ENCODE measurements at regions not wholly inside any gene's neighbourhood (a gene's known extent, or its start where the extent isn't known, plus 50 kb on each side); places are given as distances from the start of the nearest gene placed in this dataset.

- TF ChIP-seq CHD2 (IDR thresholded peaks at IDR 0.05; ENCODE audit: low read length, partially characterized antibody) (no peak), RAD21 (IDR thresholded peaks at IDR 0.05; ENCODE audit: low read length) (0 out of 2 replicates have a peak, but pooled peaks have one; percentile 2), MXI1 (IDR thresholded peaks at IDR 0.05; ENCODE audit: low read depth, low read length) (0 out of 2 replicates have a peak, but pooled peaks have one; percentile 5), SIN3A (IDR thresholded peaks at IDR 0.05; ENCODE audit: borderline replicate concordance, low read depth, low read length) (no peak), EZH2phosphoT487 (IDR thresholded peaks at IDR 0.05; ENCODE audit: borderline replicate concordance, low read depth) (no peak), FOXM1 (IDR thresholded peaks at IDR 0.05; ENCODE audit: low read depth) (no peak)
- Histone ChIP-seq H3K4me3 (ENCODE audit: low read depth in 2 of 2, low read length in 1 of 2) (no peak overlapping the region), H3K79me2 (ENCODE audit: insufficient read depth) (no peaks in the 10 kb centered on the region), H3K9ac (no peak overlapping the region), H4K20me1 (ENCODE audit: insufficient read depth) (no peaks in the 10 kb centered on the region), H3K27me3 (ENCODE audit: insufficient read depth) (no peaks in the 10 kb centered on the region), H3K9me2 (no peaks in the 10 kb centered on the region), H2AFZ (ENCODE audit: low read depth) (peak overlapping the region; percentile 95), H3K4me1 (ENCODE audit: control insufficient read depth in 1 of 2, insufficient read depth in 2 of 2, low read depth in 1 of 2, low read length in 1 of 2) (peaks cover 1 to 13% of the 10 kb centered on the region in 2 experiments; a peak in 2 of 4 replicates), H3F3A (replicated peaks; ENCODE audit: insufficient read depth) (no peaks in the 10 kb centered on the region), H3K9me3 (no peaks in the 10 kb centered on the region), H3K36me3 (replicated peaks in 1 of 2; ENCODE audit: control insufficient read depth in 1 of 2, insufficient read depth in 2 of 2, low read length in 1 of 2) (no peaks in the 10 kb centered on the region), H3K4me2 (peak overlapping the region; percentile 62; the same call in 1 of the 2 replicates), H3K27ac (ENCODE audit: low read depth in 2 of 2, low read length in 1 of 2) (peak overlapping the region in 1 of 2 experiments; percentile 89; a peak in 2 of 4 replicates)
- 75% methylated on average over 21 of the region's 24 CpGs for WGBS (ENCODE audit: low lambda C conversion rate)
- CTCF ChIA-PET, result interaction anchor here (0.9 kb wide), 1 partner anchor 350 kb away, joined by 3 read pairs; no protein-coding TSS in a partner anchor
- DNase-seq, result no peak
- POLR2A ChIA-PET, result interaction anchor here (0.7 to 1.6 kb wide), 2 partner anchors 102 to 1405 kb away, joined by 4 to 6 read pairs; partner anchors contain the start of gene ZNF438
Measured at GRCh38 chr10:31134311-31134952, 102.8 kb upstream of the ZNF438 start.

- Histone ChIP-seq H3K27ac (ENCODE audit: low read depth in 2 of 2, low read length in 1 of 2) (no peak overlapping the region), H3K27me3 (ENCODE audit: insufficient read depth) (no peaks in the 10 kb centered on the region), H3K4me2 (no peak overlapping the region)
- no peak for TF ChIP-seq RAD21 (IDR thresholded peaks at IDR 0.05; ENCODE audit: low read length)
- no peak for TF ChIP-seq IRF3 (IDR thresholded peaks at IDR 0.05; ENCODE audit: low read depth, low read length)
- no peak for TF ChIP-seq SIN3A (IDR thresholded peaks at IDR 0.05; ENCODE audit: borderline replicate concordance, low read depth, low read length)
- no peak for TF ChIP-seq REST (IDR thresholded peaks at IDR 0.05; ENCODE audit: low read depth, low read length)
- no peak for TF ChIP-seq CTCF (IDR thresholded peaks at IDR 0.05)
- TF ChIP-seq SMC3 (IDR thresholded peaks at IDR 0.05; ENCODE audit: low read depth, low read length), result no peak
- no peak for TF ChIP-seq YY1 (IDR thresholded peaks at IDR 0.05; ENCODE audit: low read depth)
- no peak for TF ChIP-seq USF1 (IDR thresholded peaks at IDR 0.05; ENCODE audit: borderline replicate concordance, low read depth)
- no peak for TF ChIP-seq POLR2AphosphoS5 (IDR thresholded peaks at IDR 0.05; ENCODE audit: low read depth, low read length)
- TF ChIP-seq NFIC (IDR thresholded peaks at IDR 0.05; ENCODE audit: borderline replicate concordance), result no peak
- TF ChIP-seq RCOR1 (IDR thresholded peaks at IDR 0.05; ENCODE audit: low read length), result no peak
- no peak for TF ChIP-seq CHD2 (IDR thresholded peaks at IDR 0.05; ENCODE audit: low read length, partially characterized antibody)
- TF ChIP-seq PBX3 (IDR thresholded peaks at IDR 0.05), result no peak
- no peak for TF ChIP-seq FOXJ3 (CRISPR knock-in tag; IDR thresholded peaks at IDR 0.05)
- no peak for TF ChIP-seq JUND (IDR thresholded peaks at IDR 0.05)
Measured at GRCh38 chr10:31135171-31135570, 103.5 kb upstream of the ZNF438 start.

More at GRCh38 chr10:31135171-31135570, 103.5 kb upstream of the ZNF438 start:
- Histone ChIP-seq H2AFZ (ENCODE audit: low read depth) (no peak overlapping the region; the same call in 1 of the 2 replicates), H3K9me3 (no peaks in the 10 kb centered on the region), H3K36me3 (replicated peaks in 1 of 2; ENCODE audit: control insufficient read depth in 1 of 2, insufficient read depth in 2 of 2, low read length in 1 of 2) (no peaks in the 10 kb centered on the region), H3K79me2 (ENCODE audit: insufficient read depth) (no peaks in the 10 kb centered on the region), H3K4me3 (ENCODE audit: low read depth in 2 of 2, low read length in 1 of 2) (no peak overlapping the region), H3K9ac (no peak overlapping the region), H3F3A (replicated peaks; ENCODE audit: insufficient read depth) (no peaks in the 10 kb centered on the region), H3K4me1 (ENCODE audit: control insufficient read depth in 1 of 2, insufficient read depth in 2 of 2, low read depth in 1 of 2, low read length in 1 of 2) (peaks cover 0 to 13% of the 10 kb centered on the region in 2 experiments; a peak in 1 of 4 replicates), H4K20me1 (ENCODE audit: insufficient read depth) (no peaks in the 10 kb centered on the region), H3K9me2 (no peaks in the 10 kb centered on the region)
- CTCF ChIA-PET, result no interaction called here
- DNase-seq, result no peak
- WGBS (ENCODE audit: low lambda C conversion rate), result 97% methylated on average over 6 of the region's 6 CpGs
- POLR2A ChIA-PET, result interaction anchor here (0.7 kb wide), 1 partner anchor 11 kb away, joined by 3 read pairs; no protein-coding TSS in a partner anchor
